NT2/D1 (cell line): ENCODE measurements at regions not wholly inside any gene's neighbourhood (a gene's known extent, or its start where the extent isn't known, plus 50 kb on each side); places are given as distances from the start of the nearest gene placed in this dataset.

Experiments used
- SUZ12 ChIP-seq: IDR thresholded peaks from 2 replicates; pipeline ENCODE4 v1.6.1; 2011; ENCODE audit not compliant: insufficient read length, insufficient read depth; ENCODE audit errors: extremely low read depth
- ZNF274 ChIP-seq: IDR thresholded peaks from 2 replicates; pipeline ENCODE4 v1.6.1; 2011; ENCODE audit warnings: mild to moderate bottlenecking, low read depth, low read length

- TF ChIP-seq ZNF274 = no peak
- no peak for TF ChIP-seq SUZ12
These were observed 131.9 kb upstream of the CSF3R start for GRCh38 chr1:36614571-36614970.
